Mucosa of stomach (tissue), 1 donor: ENCODE measurements at regions not wholly inside any gene's neighbourhood (a gene's known extent, or its start where the extent isn't known, plus 50 kb on each side); places are given as distances from the start of the nearest gene placed in this dataset.

ENCODE experiments used
- H3K27me3 ChIP-seq: one replicate; pipeline ENCODE4 v1.7.0; 2013; ENCODE audit warnings: mild to moderate bottlenecking, low read length; ENCODE audit not compliant: control insufficient read depth, insufficient read depth
- H3K36me3 ChIP-seq: one replicate; pipeline ENCODE4 v1.7.0; 2013; ENCODE audit warnings: low read length; ENCODE audit not compliant: control insufficient read depth, insufficient read depth
- H3K4me1 ChIP-seq: one replicate; pipeline ENCODE4 v1.7.0; 2013; ENCODE audit warnings: mild to moderate bottlenecking, low read length; ENCODE audit not compliant: control insufficient read depth, insufficient read depth
- H3K4me3 ChIP-seq: one replicate; pipeline ENCODE4 v1.7.0; 2013; ENCODE audit warnings: low read length
- H3K9ac ChIP-seq: one replicate; pipeline ENCODE4 v1.7.0; 2013; ENCODE audit warnings: mild to moderate bottlenecking, low read length, moderate library complexity
- H3K9me3 ChIP-seq: one replicate; pipeline ENCODE4 v1.7.0; 2013; ENCODE audit warnings: mild to moderate bottlenecking, low read length, moderate library complexity; ENCODE audit not compliant: control insufficient read depth
- donor health status: Pancreatic carcinoma.

- Histone ChIP-seq H3K27me3 (no peaks in the 10 kb centered on the region), H3K36me3 (no peaks in the 10 kb centered on the region), H3K4me1 (no peaks in the 10 kb centered on the region), H3K9ac (no peak overlapping the region), H3K9me3 (no peaks in the 10 kb centered on the region), H3K4me3 (no peak overlapping the region)
Measured at GRCh38 chr15:46354443-46354842, 719.6 kb downstream of the SQOR start.

- H3K4me3 ChIP-seq, result no peak overlapping the region
- H3K4me1 ChIP-seq, result no peaks in the 10 kb centered on the region
- H3K9ac ChIP-seq, result no peak overlapping the region
- H3K9me3 ChIP-seq, result no peaks in the 10 kb centered on the region
- no peaks in the 10 kb centered on the region for H3K36me3 ChIP-seq
- H3K27me3 ChIP-seq, result no peaks in the 10 kb centered on the region
Measured at GRCh38 chr15:46365572-46365971, 730.7 kb downstream of the SQOR start.

GRCh38 chr15:46366360-46367007 lies 731.7 kb downstream of the SQOR start:
- Histone ChIP-seq H3K4me1 (no peaks in the 10 kb centered on the region), H3K4me3 (no peak overlapping the region), H3K9me3 (no peaks in the 10 kb centered on the region), H3K9ac (no peak overlapping the region), H3K27me3 (no peaks in the 10 kb centered on the region), H3K36me3 (no peaks in the 10 kb centered on the region)

- H3K9me3 ChIP-seq, result no peaks in the 10 kb centered on the region
- no peak overlapping the region for H3K4me3 ChIP-seq
- H3K36me3 ChIP-seq, result no peaks in the 10 kb centered on the region
- H3K4me1 ChIP-seq, result no peaks in the 10 kb centered on the region
- no peaks in the 10 kb centered on the region for H3K27me3 ChIP-seq
- no peak overlapping the region for H3K9ac ChIP-seq
Measured at GRCh38 chr15:46383978-46384377, 749.1 kb downstream of the SQOR start.

- no peaks in the 10 kb centered on the region for H3K9me3 ChIP-seq
- no peaks in the 10 kb centered on the region for H3K36me3 ChIP-seq
- H3K4me3 ChIP-seq, result no peak overlapping the region
- H3K9ac ChIP-seq, result no peak overlapping the region
- H3K4me1 ChIP-seq, result no peaks in the 10 kb centered on the region
- no peaks in the 10 kb centered on the region for H3K27me3 ChIP-seq
Measured at GRCh38 chr15:46386356-46386755, 751.5 kb downstream of the SQOR start.

GRCh38 chr15:46389739-46390138 lies 754.9 kb downstream of the SQOR start:
- Histone ChIP-seq H3K9ac (no peak overlapping the region), H3K27me3 (no peaks in the 10 kb centered on the region), H3K9me3 (no peaks in the 10 kb centered on the region), H3K4me1 (no peaks in the 10 kb centered on the region), H3K4me3 (no peak overlapping the region), H3K36me3 (no peaks in the 10 kb centered on the region)

GRCh38 chr15:46394463-46394862 lies 759.6 kb downstream of the SQOR start:
- Histone ChIP-seq H3K27me3 (no peaks in the 10 kb centered on the region), H3K36me3 (no peaks in the 10 kb centered on the region), H3K4me1 (no peaks in the 10 kb centered on the region), H3K9me3 (no peaks in the 10 kb centered on the region), H3K9ac (no peak overlapping the region), H3K4me3 (no peak overlapping the region)

- Histone ChIP-seq H3K9me3 (no peaks in the 10 kb centered on the region), H3K9ac (no peak overlapping the region), H3K4me1 (no peaks in the 10 kb centered on the region), H3K36me3 (no peaks in the 10 kb centered on the region), H3K4me3 (no peak overlapping the region), H3K27me3 (no peaks in the 10 kb centered on the region)
Measured at GRCh38 chr15:46408312-46408711, 773.5 kb downstream of the SQOR start.

- no peaks in the 10 kb centered on the region for H3K9me3 ChIP-seq
- H3K9ac ChIP-seq, result no peak overlapping the region
- no peaks in the 10 kb centered on the region for H3K36me3 ChIP-seq
Measured at GRCh38 chr15:46409841-46410301, 775.0 kb downstream of the SQOR start.

GRCh38 chr15:46410705-46411104 lies 775.9 kb downstream of the SQOR start:
- no peak overlapping the region for H3K4me3 ChIP-seq
- H3K4me1 ChIP-seq, result no peaks in the 10 kb centered on the region
- no peaks in the 10 kb centered on the region for H3K9me3 ChIP-seq
- H3K9ac ChIP-seq, result no peak overlapping the region
- H3K36me3 ChIP-seq, result no peaks in the 10 kb centered on the region
- no peaks in the 10 kb centered on the region for H3K27me3 ChIP-seq

More at GRCh38 chr15:46409841-46410301, 775.0 kb downstream of the SQOR start:
- Histone ChIP-seq H3K4me3 (no peak overlapping the region), H3K4me1 (no peaks in the 10 kb centered on the region), H3K27me3 (no peaks in the 10 kb centered on the region)

- Histone ChIP-seq H3K27me3 (no peaks in the 10 kb centered on the region), H3K9ac (no peak overlapping the region), H3K36me3 (no peaks in the 10 kb centered on the region), H3K4me3 (no peak overlapping the region), H3K9me3 (no peaks in the 10 kb centered on the region), H3K4me1 (no peaks in the 10 kb centered on the region)
Measured at GRCh38 chr15:46411900-46412299, 777.1 kb downstream of the SQOR start.

GRCh38 chr15:46413799-46414198 lies 779.0 kb downstream of the SQOR start:
- Histone ChIP-seq H3K4me3 (no peak overlapping the region), H3K27me3 (no peaks in the 10 kb centered on the region), H3K9ac (no peak overlapping the region), H3K4me1 (no peaks in the 10 kb centered on the region), H3K9me3 (no peaks in the 10 kb centered on the region), H3K36me3 (no peaks in the 10 kb centered on the region)

GRCh38 chr15:46416544-46416943 lies 781.7 kb downstream of the SQOR start:
- Histone ChIP-seq H3K4me1 (no peaks in the 10 kb centered on the region), H3K27me3 (no peaks in the 10 kb centered on the region), H3K9ac (no peak overlapping the region), H3K4me3 (no peak overlapping the region), H3K36me3 (no peaks in the 10 kb centered on the region), H3K9me3 (no peaks in the 10 kb centered on the region)
